Parathyroid adenoma (tissue), 2 donors: ENCODE measurements at regions not wholly inside any gene's neighbourhood (a gene's known extent, or its start where the extent isn't known, plus 50 kb on each side); places are given as distances from the start of the nearest gene placed in this dataset.

Experiments
- H2AFZ ChIP-seq: fragments of 300-600 bp; sonication (generic); one replicate; pipeline ENCODE4 v1.7.0; 2017; ENCODE audit warnings: antibody characterized with exemption, mild to moderate bottlenecking
- H3K27ac ChIP-seq: fragments of 300-600 bp; sonication (generic); one replicate; pipeline ENCODE4 v1.7.0; 2017
- H3K27me3 ChIP-seq: fragments of 300-600 bp; sonication (generic); one replicate; pipeline ENCODE4 v1.7.0; 2017; ENCODE audit warnings: low read length; ENCODE audit not compliant: control insufficient read depth, insufficient read depth
- H3K36me3 ChIP-seq: fragments of 300-600 bp; sonication (generic); one replicate; pipeline ENCODE4 v1.7.0; 2017; ENCODE audit warnings: low read length; ENCODE audit not compliant: control insufficient read depth, insufficient read depth
- H3K4me1 ChIP-seq: fragments of 300-600 bp; sonication (generic); one replicate; pipeline ENCODE4 v1.7.0; 2017; ENCODE audit warnings: control low read depth
- H3K4me2 ChIP-seq: fragments of 300-600 bp; sonication (generic); one replicate; pipeline ENCODE4 v1.7.0; 2017; ENCODE audit warnings: low read length
- H3K4me3 ChIP-seq: fragments of 300-600 bp; sonication (generic); one replicate; pipeline ENCODE4 v1.7.0; 2017; ENCODE audit warnings: low read depth, low read length
- H3K79me2 ChIP-seq: fragments of 300-600 bp; sonication (generic); one replicate; pipeline ENCODE4 v1.7.0; 2017; ENCODE audit warnings: control low read depth
- H3K9ac ChIP-seq: fragments of 300-600 bp; sonication (generic); one replicate; pipeline ENCODE4 v1.7.0; 2017; ENCODE audit warnings: mild to moderate bottlenecking
- H3K9me3 ChIP-seq: fragments of 300-600 bp; sonication (generic); one replicate; pipeline ENCODE4 v1.7.0; 2017; ENCODE audit warnings: low read length; ENCODE audit not compliant: control insufficient read depth
- CTCF ChIP-seq: fragments of 300-600 bp; sonication (generic); IDR thresholded peaks from one replicate; pipeline ENCODE4 v1.7.0; 2017; ENCODE audit warnings: antibody characterized with exemption, mild to moderate bottlenecking
- donor health status: primary hyperparathyroidism.

- H3K36me3 ChIP-seq: no peaks in the 10 kb centered on the region
- no peaks in the 10 kb centered on the region for H3K27me3 ChIP-seq
- no peaks in the 10 kb centered on the region for H3K4me1 ChIP-seq
- no peak overlapping the region for H3K4me3 ChIP-seq
- no peaks in the 10 kb centered on the region for H3K79me2 ChIP-seq
- H3K27ac ChIP-seq: no peak overlapping the region
- TF ChIP-seq CTCF: no peak
- no peak overlapping the region for H3K9ac ChIP-seq
- no peaks in the 10 kb centered on the region for H3K9me3 ChIP-seq
- no peak overlapping the region for H3K4me2 ChIP-seq
- no peak overlapping the region for H2AFZ ChIP-seq
Observed at GRCh38 chr4:3849140-3849539, 83.0 kb downstream of the ADRA2C start.

- H3K4me2 ChIP-seq: no peak overlapping the region
- H3K4me1 ChIP-seq: no peaks in the 10 kb centered on the region
- H3K4me3 ChIP-seq: no peak overlapping the region
- no peak overlapping the region for H3K27ac ChIP-seq
- TF ChIP-seq CTCF: no peak
- H3K27me3 ChIP-seq: no peaks in the 10 kb centered on the region
- H3K79me2 ChIP-seq: no peaks in the 10 kb centered on the region
- no peaks in the 10 kb centered on the region for H3K36me3 ChIP-seq
- H2AFZ ChIP-seq: no peak overlapping the region
- no peaks in the 10 kb centered on the region for H3K9me3 ChIP-seq
- no peak overlapping the region for H3K9ac ChIP-seq
Observed at GRCh38 chr4:3850128-3850527, 83.9 kb downstream of the ADRA2C start.

GRCh38 chr4:3851211-3851610, 85.0 kb downstream of the ADRA2C start:
- Histone ChIP-seq H2AFZ (no peak overlapping the region), H3K9ac (no peak overlapping the region), H3K27ac (no peak overlapping the region), H3K27me3 (no peaks in the 10 kb centered on the region), H3K4me1 (no peaks in the 10 kb centered on the region), H3K4me2 (no peak overlapping the region), H3K4me3 (no peak overlapping the region), H3K9me3 (no peaks in the 10 kb centered on the region), H3K79me2 (no peaks in the 10 kb centered on the region), H3K36me3 (no peaks in the 10 kb centered on the region)
- TF ChIP-seq CTCF: no peak

GRCh38 chr4:3851881-3852280, 85.7 kb downstream of the ADRA2C start:
- no peaks in the 10 kb centered on the region for H3K27me3 ChIP-seq
- no peak overlapping the region for H3K4me2 ChIP-seq
- H3K27ac ChIP-seq: no peak overlapping the region
- H3K36me3 ChIP-seq: no peaks in the 10 kb centered on the region
- no peaks in the 10 kb centered on the region for H3K4me1 ChIP-seq
- no peaks in the 10 kb centered on the region for H3K79me2 ChIP-seq
- H3K9ac ChIP-seq: no peak overlapping the region
- TF ChIP-seq CTCF: no peak
- H3K4me3 ChIP-seq: no peak overlapping the region
- no peaks in the 10 kb centered on the region for H3K9me3 ChIP-seq
- H2AFZ ChIP-seq: no peak overlapping the region

- no peak for TF ChIP-seq CTCF
- H3K9ac ChIP-seq: no peak overlapping the region
- H3K4me1 ChIP-seq: no peaks in the 10 kb centered on the region
- H3K4me2 ChIP-seq: no peak overlapping the region
- no peak overlapping the region for H3K4me3 ChIP-seq
- H2AFZ ChIP-seq: no peak overlapping the region
- H3K9me3 ChIP-seq: no peaks in the 10 kb centered on the region
- H3K36me3 ChIP-seq: no peaks in the 10 kb centered on the region
- H3K79me2 ChIP-seq: no peaks in the 10 kb centered on the region
- no peak overlapping the region for H3K27ac ChIP-seq
- H3K27me3 ChIP-seq: no peaks in the 10 kb centered on the region
Observed at GRCh38 chr4:3852309-3852708, 86.1 kb downstream of the ADRA2C start.
